A549 (cell line): ENCODE measurements at regions not wholly inside any gene's neighbourhood (a gene's known extent, or its start where the extent isn't known, plus 50 kb on each side); places are given as distances from the start of the nearest gene placed in this dataset.

Experiments
- ATAC-seq, 2 experiments: fragments of 200-7000 bp in 1 of 2; fragments of >200 bp in 1 of 2; cut with Nextera tagmentation in 1 of 2; cut with Tn5 transposase in 1 of 2; 3 replicates each; pipeline versions ENCODE4 v1.8.0 to v1.9.1; 2018 to 2020; ENCODE audit warnings: mild to moderate bottlenecking in 1 of 2, moderate library complexity in 1 of 2
- CTCF ChIA-PET: fragments of 300-600 bp; sonication (Branson Sonifier 250); formaldehyde crosslinking; extraction: SDS; loops from one replicate; lab custom pipeline; 2021; ENCODE audit warnings: antibody characterized with exemption, inconsistent platforms; lab: Yijun Ruan, JAX
- POLR2A ChIA-PET: fragments of 350-600 bp; formaldehyde crosslinking; extraction: SDS; loops from one replicate; lab custom pipeline; 2021; ENCODE audit warnings: antibody characterized with exemption, inconsistent platforms; lab: Yijun Ruan, JAX
- DNase-seq, 2 experiments: peaks; one replicate each; pipeline versions ENCODE4 v3.0.0 to v3.0.0-alpha.2; 2011 to 2016; ENCODE audit warnings: low read depth in 1 of 2, low spot score in 1 of 2
- FAIRE-seq: peaks from 2 replicates; lab custom pipeline; 2011; peaks lifted over from hg19 to GRCh38; lab: Jason Lieb, UNC
- H3K27ac ChIP-seq, 2 experiments: fragments of >200 bp; sonication (Bioruptor Twin); formaldehyde crosslinking; 3 replicates each; pipeline ENCODE4 v1.5.1; 2016 to 2017
- H3K4me1 ChIP-seq: fragments of >200 bp; sonication (Bioruptor Twin); formaldehyde crosslinking; 3 replicates; pipeline ENCODE4 v1.6.1; 2016
- H3K4me2 ChIP-seq: fragments of >200 bp; sonication (Bioruptor Twin); formaldehyde crosslinking; 3 replicates; pipeline ENCODE4 v1.6.1; 2016
- H3K4me3 ChIP-seq: fragments of >200 bp; sonication (Bioruptor Twin); formaldehyde crosslinking; 3 replicates; pipeline ENCODE4 v1.5.1; 2016
- H3K9me3 ChIP-seq: fragments of >200 bp; sonication (Bioruptor Twin); formaldehyde crosslinking; 3 replicates; pipeline ENCODE4 v1.6.1; 2016
- CHD4 ChIP-seq: fragments of 200-600 bp; sonication (generic); IDR thresholded peaks from 2 replicates; pipeline ENCODE4 v1.6.1; 2016; ENCODE audit warnings: antibody characterized with exemption, mild to moderate bottlenecking, borderline replicate concordance
- CTCF ChIP-seq: fragments of >200 bp; sonication (Bioruptor Twin); formaldehyde crosslinking; IDR thresholded peaks from 3 replicates; pipeline ENCODE4 v1.5.1; 2016
- GATA3 ChIP-seq: IDR thresholded peaks from 2 replicates; pipeline ENCODE4 v1.6.1; 2012; ENCODE audit warnings: borderline replicate concordance
- HES2 ChIP-seq: fragments of >200 bp; sonication (Bioruptor Twin); formaldehyde crosslinking; IDR thresholded peaks from 2 replicates; pipeline ENCODE4 v1.6.1; 2016
- HOXB13 ChIP-seq: fragments of 250-450 bp; sonication (Bioruptor Pico); IDR thresholded peaks from 2 replicates; pipeline ENCODE4 v1.5.0; 2020; ENCODE audit warnings: low read depth, mild to moderate bottlenecking, moderate library complexity
- JUNB ChIP-seq: fragments of >200 bp; sonication (Bioruptor Twin); formaldehyde crosslinking; IDR thresholded peaks from 2 replicates; pipeline ENCODE4 v1.6.1; 2016
- MAFK ChIP-seq: fragments of 450-650 bp; IDR thresholded peaks from 2 replicates; pipeline ENCODE4 v1.6.1; 2014; ENCODE audit not compliant: partially characterized antibody
- MYC ChIP-seq: IDR thresholded peaks from 2 replicates; pipeline ENCODE4 v1.6.1; 2012; ENCODE audit warnings: mild to moderate bottlenecking, inconsistent platforms, low read length, improper control_type of control experiment, borderline replicate concordance
- NR3C1 ChIP-seq: fragments of >200 bp; sonication (Bioruptor Twin); formaldehyde crosslinking; IDR thresholded peaks from 3 replicates; pipeline ENCODE4 v1.6.1; 2017
- PBX3 ChIP-seq: IDR thresholded peaks from 2 replicates; pipeline ENCODE4 v1.6.1; 2012
- PHF8 ChIP-seq: fragments of 200-600 bp; sonication (generic); IDR thresholded peaks from 2 replicates; pipeline ENCODE4 v1.6.1; 2016; ENCODE audit warnings: low read depth, mild to moderate bottlenecking, antibody characterized with exemption, moderate library complexity, borderline replicate concordance
- POLR2A ChIP-seq: IDR thresholded peaks from 2 replicates; pipeline ENCODE4 v1.6.1; 2012; ENCODE audit warnings: mild to moderate bottlenecking, low read length
- RCOR1 ChIP-seq: fragments of 150-350 bp; IDR thresholded peaks from 2 replicates; pipeline ENCODE4 v1.6.1; 2014; ENCODE audit warnings: antibody characterized with exemption, low read length, low read depth
- REST ChIP-seq: fragments of 200-600 bp; sonication (generic); IDR thresholded peaks from 2 replicates; pipeline ENCODE4 v1.6.1; 2016; ENCODE audit warnings: antibody characterized with exemption, mild to moderate bottlenecking, moderate library complexity
- TFCP2L1 ChIP-seq: fragments of 250-450 bp; sonication (Bioruptor Pico); IDR thresholded peaks from 2 replicates; pipeline ENCODE4 v1.5.0; 2021; ENCODE audit warnings: mild to moderate bottlenecking
- TP53 ChIP-seq: fragments of 250-450 bp; sonication (Bioruptor Pico); IDR thresholded peaks from 2 replicates; pipeline ENCODE4 v1.5.0; 2021; ENCODE audit warnings: mild to moderate bottlenecking, moderate library complexity
- USF2 ChIP-seq: fragments of 450-650 bp; IDR thresholded peaks from 2 replicates; pipeline ENCODE4 v1.6.1; 2014; ENCODE audit warnings: antibody characterized with exemption
- ZC3H11A ChIP-seq: fragments of 450-650 bp; IDR thresholded peaks from 2 replicates; pipeline ENCODE4 v1.6.1; 2014; ENCODE audit warnings: antibody characterized with exemption, mild to moderate bottlenecking
- WGBS: methylation state at CpG from one replicate; pipeline ENCODE4 v1.1.6; 2017; ENCODE audit errors: missing lambda C conversion rate; 5-methylcytosine and 5-hydroxymethylcytosine counted together
- TF ChIP-seq, protein P1 (sequence below): fragments of 250-450 bp; sonication (Bioruptor Pico); IDR thresholded peaks from 2 replicates; pipeline ENCODE4 v1.5.0; 2020; ENCODE audit warnings: low read depth, mild to moderate bottlenecking, moderate library complexity
- TF ChIP-seq, protein P2 (sequence below): IDR thresholded peaks from 2 replicates; pipeline ENCODE4 v1.6.1; 2012; ENCODE audit warnings: low read depth, borderline replicate concordance

GRCh38 chr9:30774326-30774725 lies 1610.1 kb upstream of the ACO1 start:
- TF ChIP-seq REST = no peak
- no peak for TF ChIP-seq POLR2A
- TF ChIP-seq PHF8 = no peak
- TF ChIP-seq TFCP2L1 (CRISPR knock-in tag) = no peak
- no peak for TF ChIP-seq RCOR1
- TF ChIP-seq JUNB = no peak
- TF ChIP-seq USF2 = no peak
- no peak for TF ChIP-seq HES2
- TF ChIP-seq ZC3H11A = no peak
- TF ChIP-seq HOXB13 (CRISPR knock-in tag) = no peak
- TF ChIP-seq, protein P1, sequence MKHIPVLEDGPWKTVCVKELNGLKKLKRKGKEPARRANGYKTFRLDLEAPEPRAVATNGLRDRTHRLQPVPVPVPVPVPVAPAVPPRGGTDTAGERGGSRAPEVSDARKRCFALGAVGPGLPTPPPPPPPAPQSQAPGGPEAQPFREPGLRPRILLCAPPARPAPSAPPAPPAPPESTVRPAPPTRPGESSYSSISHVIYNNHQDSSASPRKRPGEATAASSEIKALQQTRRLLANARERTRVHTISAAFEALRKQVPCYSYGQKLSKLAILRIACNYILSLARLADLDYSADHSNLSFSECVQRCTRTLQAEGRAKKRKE = no peak
- TF ChIP-seq MYC = no peak
- TF ChIP-seq GATA3 = no peak
- TF ChIP-seq PBX3 = no peak
- no peak for TF ChIP-seq NR3C1
- TF ChIP-seq, protein P2, sequence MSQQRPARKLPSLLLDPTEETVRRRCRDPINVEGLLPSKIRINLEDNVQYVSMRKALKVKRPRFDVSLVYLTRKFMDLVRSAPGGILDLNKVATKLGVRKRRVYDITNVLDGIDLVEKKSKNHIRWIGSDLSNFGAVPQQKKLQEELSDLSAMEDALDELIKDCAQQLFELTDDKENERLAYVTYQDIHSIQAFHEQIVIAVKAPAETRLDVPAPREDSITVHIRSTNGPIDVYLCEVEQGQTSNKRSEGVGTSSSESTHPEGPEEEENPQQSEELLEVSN = no peak
- TF ChIP-seq TP53 (CRISPR knock-in tag) = no peak
- no peak for TF ChIP-seq CHD4
- TF ChIP-seq MAFK = no peak
- no peak for TF ChIP-seq CTCF
- H3K4me2 ChIP-seq = no peak overlapping the region
- no peak overlapping the region for H3K27ac ChIP-seq
- H3K4me3 ChIP-seq = no peak overlapping the region
- DNase-seq = peak in 1 of 2 experiments; percentile 41
- CTCF ChIA-PET = no interaction called here
- no peaks in the 10 kb centered on the region for H3K4me1 ChIP-seq
- POLR2A ChIA-PET = no interaction called here
- peak in 1 of 2 experiments; percentile 56; a peak in 3 of 6 replicates for ATAC-seq
- H3K9me3 ChIP-seq = no peaks in the 10 kb centered on the region
- 38% methylated on average over 17 of the region's 17 CpGs for WGBS
- no peak for FAIRE-seq
